Activated B cell treated with CpG ODN at 0.5 μM for 24 hours (primary cell): ENCODE measurements at regions not wholly inside any gene's neighbourhood (a gene's known extent, or its start where the extent isn't known, plus 50 kb on each side); places are given as distances from the start of the nearest gene placed in this dataset.

Source experiments
- ATAC-seq: fragments of 200-7000 bp; cut with Tn5 transposase; one replicate; pipeline ENCODE4 v1.10.0; 2021; ENCODE audit warnings: low read depth, mild to moderate bottlenecking, moderate library complexity
- CTCF ChIA-PET: fragments of 350-600 bp; sonication (Branson Sonifier 250); formaldehyde crosslinking; loops from one replicate; lab custom pipeline; 2021; ENCODE audit warnings: antibody characterized with exemption; lab: Charles Lee
- POLR2A ChIA-PET: fragments of 350-600 bp; sonication (Branson Sonifier 250); formaldehyde crosslinking; loops from one replicate; lab custom pipeline; 2021; ENCODE audit warnings: antibody characterized with exemption; lab: Charles Lee
- DNase-seq: peaks from one replicate; pipeline ENCODE4 v3.0.0; 2022
- H3K27ac Mint-ChIP-seq: one replicate; pipeline ENCODE4 v1.8.0; 2020; ENCODE audit warnings: mixed read lengths
- H3K27me3 Mint-ChIP-seq: one replicate; pipeline ENCODE4 v1.8.0; 2021; ENCODE audit warnings: mixed read lengths
- H3K36me3 Mint-ChIP-seq: one replicate; pipeline ENCODE4 v1.8.0; 2021; ENCODE audit warnings: low read depth, mixed read lengths
- H3K4me1 Mint-ChIP-seq: one replicate; pipeline ENCODE4 v1.8.0; 2021; ENCODE audit warnings: mixed read lengths
- H3K4me3 Mint-ChIP-seq: one replicate; pipeline ENCODE4 v1.8.0; 2020; ENCODE audit warnings: mild to moderate bottlenecking, mixed read lengths
- H3K9me3 Mint-ChIP-seq: one replicate; pipeline ENCODE4 v1.8.0; 2020; ENCODE audit warnings: mixed read lengths
- CTCF ChIP-seq: fragments of 200-600 bp; IDR thresholded peaks from one replicate; pipeline ENCODE4 v1.8.0; 2022; ENCODE audit warnings: antibody characterized with exemption, mild to moderate bottlenecking
- intact Hi-C: fragments of 100-400 bp; cut with micrococcal nuclease; formaldehyde crosslinking; loops from one replicate; pipeline ENCODE4 v1.15.1; 2024

GRCh38 chr15:95350908-95351307, 979.6 kb upstream of the NR2F2 start:
- H3K4me3 Mint-ChIP-seq, result no peak overlapping the region
- no peaks in the 10 kb centered on the region for H3K4me1 Mint-ChIP-seq
- no peaks in the 10 kb centered on the region for H3K9me3 Mint-ChIP-seq
- POLR2A ChIA-PET, result no interaction called here
- DNase-seq (no peak), ATAC-seq (no peak)
- intact Hi-C loops, result no loop called here
- H3K27me3 Mint-ChIP-seq, result no peaks in the 10 kb centered on the region
- TF ChIP-seq CTCF, result no peak
- no peaks in the 10 kb centered on the region for H3K36me3 Mint-ChIP-seq
- CTCF ChIA-PET, result no interaction called here
- no peak overlapping the region for H3K27ac Mint-ChIP-seq

- ChIA-PET CTCF (no interaction called here), POLR2A (no interaction called here)
- H3K36me3 Mint-ChIP-seq, result no peaks in the 10 kb centered on the region
- intact Hi-C loops, result no loop called here
- no peaks in the 10 kb centered on the region for H3K9me3 Mint-ChIP-seq
- H3K27ac Mint-ChIP-seq, result no peak overlapping the region
- no peak overlapping the region for H3K4me3 Mint-ChIP-seq
- no peaks in the 10 kb centered on the region for H3K27me3 Mint-ChIP-seq
- no peaks in the 10 kb centered on the region for H3K4me1 Mint-ChIP-seq
- DNase-seq (no peak), ATAC-seq (no peak)
- no peak for TF ChIP-seq CTCF
These were observed 977.8 kb upstream of the NR2F2 start for GRCh38 chr15:95352631-95353187.

GRCh38 chr15:95353512-95353911, 977.0 kb upstream of the NR2F2 start:
- ChIA-PET CTCF (no interaction called here), POLR2A (no interaction called here)
- DNase-seq, result no peak
- no peaks in the 10 kb centered on the region for H3K9me3 Mint-ChIP-seq
- no peak overlapping the region for H3K4me3 Mint-ChIP-seq
- no peak overlapping the region for H3K27ac Mint-ChIP-seq
- no peaks in the 10 kb centered on the region for H3K36me3 Mint-ChIP-seq
- intact Hi-C loops, result no loop called here
- H3K4me1 Mint-ChIP-seq, result no peaks in the 10 kb centered on the region
- H3K27me3 Mint-ChIP-seq, result no peaks in the 10 kb centered on the region
- TF ChIP-seq CTCF, result no peak
- ATAC-seq, result no peak

- no peak for TF ChIP-seq CTCF
- Mint-ChIP-seq H3K27ac (no peak overlapping the region), H3K9me3 (peaks cover 4% of the 10 kb centered on the region), H3K4me1 (no peaks in the 10 kb centered on the region), H3K27me3 (no peaks in the 10 kb centered on the region), H3K36me3 (no peaks in the 10 kb centered on the region), H3K4me3 (no peak overlapping the region)
- ChIA-PET CTCF (no interaction called here), POLR2A (no interaction called here)
- ATAC-seq (no peak), DNase-seq (no peak)
- intact Hi-C loops, result no loop called here
These were observed 970.5 kb upstream of the NR2F2 start for GRCh38 chr15:95359966-95360365.

- H3K9me3 Mint-ChIP-seq, result peaks cover 4% of the 10 kb centered on the region
- no peak overlapping the region for H3K27ac Mint-ChIP-seq
- CTCF ChIA-PET, result no interaction called here
- ATAC-seq (no peak), DNase-seq (no peak)
- no peak for TF ChIP-seq CTCF
- H3K27me3 Mint-ChIP-seq, result no peaks in the 10 kb centered on the region
- intact Hi-C loops, result no loop called here
- H3K4me1 Mint-ChIP-seq, result no peaks in the 10 kb centered on the region
- H3K4me3 Mint-ChIP-seq, result no peak overlapping the region
- POLR2A ChIA-PET, result no interaction called here
- no peaks in the 10 kb centered on the region for H3K36me3 Mint-ChIP-seq
These were observed 968.2 kb upstream of the NR2F2 start for GRCh38 chr15:95362306-95362705.
